IMR-90 (cell line): ENCODE measurements at regions not wholly inside any gene's neighbourhood (a gene's known extent, or its start where the extent isn't known, plus 50 kb on each side); places are given as distances from the start of the nearest gene placed in this dataset.

Experiments used
- ATAC-seq: fragments of 200-7000 bp; cut with Tn5 transposase; 2 replicates; pipeline ENCODE4 v1.9.1; 2020; ENCODE audit warnings: low read depth, mild to moderate bottlenecking, moderate library complexity
- BruUV-seq: library from RNA; stranded (reverse); fragments of 400-500 nt; replicated peaks from 2 replicates; lab custom pipeline; 2021; lab: Mats Ljungman, UMichigan
- CTCF ChIA-PET: fragments of 300-600 bp; formaldehyde crosslinking; extraction: SDS; loops from one replicate; lab custom pipeline; 2021; ENCODE audit warnings: antibody characterized with exemption; lab: Yijun Ruan, JAX
- POLR2A ChIA-PET: fragments of 300-600 bp; sonication (Branson Sonifier 250); formaldehyde crosslinking; loops from one replicate; lab custom pipeline; 2022; ENCODE audit warnings: antibody characterized with exemption; ENCODE audit not compliant: unreplicated experiment; lab: Charles Lee
- DNase-seq: peaks from one replicate; pipeline ENCODE4 v3.0.0; 2013
- H2AFZ ChIP-seq: replicated peaks from 2 replicates; pipeline ENCODE3; 2013; ENCODE audit warnings: low read length, mild to moderate bottlenecking; ENCODE audit not compliant: poor library complexity
- H2AK5ac ChIP-seq: 2 replicates; pipeline ENCODE4 v1.6.1; 2013; ENCODE audit warnings: low read depth, low read length, inconsistent platforms
- H2AK9ac ChIP-seq: replicated peaks from 2 replicates; pipeline ENCODE3; 2013; ENCODE audit warnings: mild to moderate bottlenecking, low read depth, low read length, moderate library complexity; ENCODE audit not compliant: poor library complexity
- H2BK120ac ChIP-seq: 2 replicates; pipeline ENCODE4 v1.6.1; 2013; ENCODE audit warnings: low read depth, low read length, inconsistent platforms
- H2BK15ac ChIP-seq: 3 replicates; pipeline ENCODE4 v1.6.1; 2013; ENCODE audit warnings: low read depth, low read length, inconsistent platforms
- H2BK20ac ChIP-seq: 2 replicates; pipeline ENCODE4 v1.6.1; 2013; ENCODE audit warnings: low read depth, mild to moderate bottlenecking, inconsistent platforms, low read length, moderate library complexity
- H2BK5ac ChIP-seq: 2 replicates; pipeline ENCODE4 v1.6.1; 2013; ENCODE audit warnings: mild to moderate bottlenecking, low read depth, low read length, inconsistent platforms; ENCODE audit not compliant: poor library complexity, severe bottlenecking
- H3K14ac ChIP-seq: replicated peaks from 2 replicates; pipeline ENCODE4 v1.6.1; 2013; ENCODE audit warnings: low read depth, low read length, inconsistent platforms
- H3K18ac ChIP-seq: 2 replicates; pipeline ENCODE4 v1.6.1; 2013; ENCODE audit warnings: low read depth, low read length, control low read depth
- H3K23ac ChIP-seq: 2 replicates; pipeline ENCODE4 v1.6.1; 2013; ENCODE audit warnings: low read depth, low read length, inconsistent platforms
- H3K27ac ChIP-seq: 2 replicates; pipeline ENCODE4 v1.5.1; 2013; ENCODE audit warnings: mild to moderate bottlenecking, control low read depth, low read length; ENCODE audit not compliant: insufficient read depth
- H3K27me3 ChIP-seq: 2 replicates; pipeline ENCODE4 v1.6.1; 2013; ENCODE audit warnings: low read length; ENCODE audit not compliant: control insufficient read depth, insufficient read depth
- H3K36me3 ChIP-seq: 2 replicates; pipeline ENCODE4 v1.6.1; 2013; ENCODE audit warnings: low read length, mixed read lengths; ENCODE audit not compliant: control insufficient read depth, insufficient read depth
- H3K4ac ChIP-seq: 2 replicates; pipeline ENCODE4 v1.6.1; 2013; ENCODE audit warnings: low read depth, low read length, inconsistent platforms
- H3K4me1 ChIP-seq: 2 replicates; pipeline ENCODE4 v1.6.1; 2013; ENCODE audit warnings: low read length, mixed read lengths; ENCODE audit not compliant: control insufficient read depth, insufficient read depth
- H3K4me2 ChIP-seq: 2 replicates; pipeline ENCODE4 v1.6.1; 2013; ENCODE audit warnings: low read depth, mild to moderate bottlenecking, control low read depth, low read length, moderate library complexity
- H3K4me3 ChIP-seq: 2 replicates; pipeline ENCODE4 v1.5.1; 2013; ENCODE audit warnings: low read depth, mild to moderate bottlenecking, control low read depth, low read length, moderate library complexity; ENCODE audit not compliant: insufficient read depth
- H3K56ac ChIP-seq: 2 replicates; pipeline ENCODE4 v1.6.1; 2013; ENCODE audit warnings: low read length, inconsistent platforms; ENCODE audit not compliant: insufficient read depth; ENCODE audit errors: extremely low read depth
- H3K79me1 ChIP-seq, 2 experiments: 2 replicates each; pipeline ENCODE4 v1.6.1; 2013; ENCODE audit warnings: low read length in 2 of 2, inconsistent platforms in 1 of 2, low read depth in 1 of 2
- H3K9ac ChIP-seq: 2 replicates; pipeline ENCODE4 v1.6.1; 2013; ENCODE audit warnings: low read depth, low read length, control low read depth
- H3K9me1 ChIP-seq: 2 replicates; pipeline ENCODE4 v1.6.1; 2013; ENCODE audit warnings: low read length, inconsistent platforms; ENCODE audit not compliant: insufficient read depth
- H3K9me3 ChIP-seq: 2 replicates; pipeline ENCODE4 v1.6.1; 2013; ENCODE audit warnings: low read length; ENCODE audit not compliant: control insufficient read depth, insufficient read depth
- H4K20me1 ChIP-seq: 2 replicates; pipeline ENCODE4 v1.6.1; 2013; ENCODE audit warnings: low read length, inconsistent platforms; ENCODE audit not compliant: insufficient read depth
- H4K5ac ChIP-seq: 2 replicates; pipeline ENCODE4 v1.6.1; 2013; ENCODE audit warnings: mild to moderate bottlenecking, low read depth, low read length, control low read depth
- H4K8ac ChIP-seq, 2 experiments: 2 replicates each; pipeline ENCODE4 v1.6.1; 2013; ENCODE audit warnings: low read depth in 2 of 2, low read length in 2 of 2, control low read depth in 1 of 2, inconsistent platforms in 1 of 2
- H4K91ac ChIP-seq: 2 replicates; pipeline ENCODE4 v1.6.1; 2013; ENCODE audit warnings: low read depth, low read length, inconsistent platforms; ENCODE audit not compliant: insufficient read depth
- CEBPB ChIP-seq: IDR thresholded peaks from 2 replicates; pipeline ENCODE4 v1.6.1; 2012; ENCODE audit warnings: low read depth, low read length, improper control_type of control experiment
- FOS ChIP-seq: fragments of 150-350 bp; IDR thresholded peaks from 2 replicates; pipeline ENCODE4 v1.6.1; 2016; ENCODE audit warnings: low read depth, low read length
- MAFK ChIP-seq: IDR thresholded peaks from 2 replicates; pipeline ENCODE4 v1.6.1; 2012; ENCODE audit warnings: low read depth, low read length, improper control_type of control experiment
- POLR2A ChIP-seq: IDR thresholded peaks from 2 replicates; pipeline ENCODE4 v1.6.1; 2012; ENCODE audit warnings: mild to moderate bottlenecking, low read depth, low read length
- RAD21 ChIP-seq: IDR thresholded peaks from 2 replicates; pipeline ENCODE4 v1.6.1; 2012; ENCODE audit warnings: low read length, improper control_type of control experiment
- SMC3 ChIP-seq: fragments of 150-350 bp; IDR thresholded peaks from 2 replicates; pipeline ENCODE4 v1.6.1; 2016; ENCODE audit warnings: low read depth, mild to moderate bottlenecking, antibody characterized with exemption, low read length, moderate library complexity
- WGBS, 2 experiments: methylation state at CpG; one replicate each; pipeline versions ENCODE4 v1.1.5 to v1.1.7; 2013; ENCODE audit warnings: missing lambda C conversion rate in 2 of 2; ENCODE audit not compliant: insufficient read length in 1 of 2; ENCODE audit errors: extremely low coverage in 2 of 2; 5-methylcytosine and 5-hydroxymethylcytosine counted together
- dilution Hi-C: fragments of 300-500 bp; cut with HindIII; formaldehyde crosslinking; loops from one replicate; pipeline ENCODE4 v1.14.3; 2018; ENCODE audit warnings: low sequenced_read_pairs; ENCODE audit not compliant: unreplicated experiment
- in situ Hi-C: fragments of 300-500 bp; cut with MboI; formaldehyde crosslinking; loops from 3 replicates; pipeline ENCODE4 v1.14.3; 2019; ENCODE audit warnings: low sequenced_read_pairs, inconsistent platforms, mixed read lengths
- intact Hi-C: fragments of 100-400 bp; cut with micrococcal nuclease; formaldehyde crosslinking; loops from 2 replicates; pipeline ENCODE4 v1.10.0; 2022
- TF ChIP-seq, protein P1 (sequence below): conservative IDR thresholded peaks from 2 replicates; pipeline ENCODE4 v1.5.1; 2012; ENCODE audit warnings: mild to moderate bottlenecking, low read depth, low read length, improper control_type of control experiment
- TF ChIP-seq, protein P2 (sequence below): fragments of 150-350 bp; IDR thresholded peaks from 2 replicates; pipeline ENCODE4 v1.6.1; 2016; ENCODE audit warnings: low read depth, mild to moderate bottlenecking, low read length, moderate library complexity, borderline replicate concordance
- TF ChIP-seq, protein P3 (sequence below): fragments of 150-350 bp; IDR thresholded peaks from 2 replicates; pipeline ENCODE4 v1.6.1; 2017; ENCODE audit warnings: mild to moderate bottlenecking, antibody characterized with exemption, low read length, low read depth

DNA sequence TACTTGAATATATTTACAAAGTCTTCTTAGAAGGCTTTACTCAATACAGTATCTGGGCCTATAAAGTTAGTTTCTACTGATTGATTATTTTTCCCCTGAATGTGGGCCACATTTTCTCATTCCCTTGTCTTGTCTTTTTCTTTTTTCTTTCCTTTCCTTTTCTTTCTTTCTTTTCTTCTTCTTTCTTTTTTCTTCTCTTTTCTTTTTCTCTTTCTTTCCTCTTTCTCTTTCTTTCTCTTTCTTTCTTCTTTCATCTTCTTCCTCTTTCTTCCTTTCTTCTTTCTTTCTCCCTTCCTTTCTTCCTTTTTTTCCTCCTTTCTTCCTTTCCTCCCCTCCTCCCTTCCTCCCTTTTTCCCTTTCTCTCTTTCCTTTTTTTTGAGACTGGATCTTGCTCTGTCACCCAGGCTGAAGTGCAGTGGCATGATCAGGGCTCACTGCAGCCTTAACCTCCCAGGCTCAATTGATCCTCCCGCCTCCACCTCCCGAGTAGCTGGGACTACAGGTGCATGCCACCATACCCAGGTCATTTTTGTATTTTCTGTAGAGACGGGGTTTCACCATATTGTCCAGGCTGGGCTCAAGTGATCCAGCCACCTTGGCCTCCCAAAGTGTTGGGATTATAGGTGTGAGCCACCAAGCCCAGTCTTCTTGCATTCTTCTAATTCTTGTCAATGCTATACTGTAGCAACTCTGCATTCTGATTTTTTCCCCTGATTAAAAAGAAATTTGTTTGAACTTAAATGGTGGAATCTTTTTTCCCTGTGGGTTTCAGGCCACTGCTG is 133.1 kb upstream of the FBXO11 start:
- no CpG with 5 or more reads among the region's 3 CpGs for WGBS, 2 experiments
- H3K4ac ChIP-seq, result no peak overlapping the region
- no peak overlapping the region for H3K18ac ChIP-seq
- no peak overlapping the region for H3K4me2 ChIP-seq
- no peak overlapping the region for H2BK120ac ChIP-seq
- H3K14ac ChIP-seq, result no peak overlapping the region
- TF ChIP-seq POLR2A (no peak), RAD21 (no peak), CEBPB (no peak), MAFK (no peak), SMC3 (no peak), FOS (no peak)
- TF ChIP-seq, protein P1, sequence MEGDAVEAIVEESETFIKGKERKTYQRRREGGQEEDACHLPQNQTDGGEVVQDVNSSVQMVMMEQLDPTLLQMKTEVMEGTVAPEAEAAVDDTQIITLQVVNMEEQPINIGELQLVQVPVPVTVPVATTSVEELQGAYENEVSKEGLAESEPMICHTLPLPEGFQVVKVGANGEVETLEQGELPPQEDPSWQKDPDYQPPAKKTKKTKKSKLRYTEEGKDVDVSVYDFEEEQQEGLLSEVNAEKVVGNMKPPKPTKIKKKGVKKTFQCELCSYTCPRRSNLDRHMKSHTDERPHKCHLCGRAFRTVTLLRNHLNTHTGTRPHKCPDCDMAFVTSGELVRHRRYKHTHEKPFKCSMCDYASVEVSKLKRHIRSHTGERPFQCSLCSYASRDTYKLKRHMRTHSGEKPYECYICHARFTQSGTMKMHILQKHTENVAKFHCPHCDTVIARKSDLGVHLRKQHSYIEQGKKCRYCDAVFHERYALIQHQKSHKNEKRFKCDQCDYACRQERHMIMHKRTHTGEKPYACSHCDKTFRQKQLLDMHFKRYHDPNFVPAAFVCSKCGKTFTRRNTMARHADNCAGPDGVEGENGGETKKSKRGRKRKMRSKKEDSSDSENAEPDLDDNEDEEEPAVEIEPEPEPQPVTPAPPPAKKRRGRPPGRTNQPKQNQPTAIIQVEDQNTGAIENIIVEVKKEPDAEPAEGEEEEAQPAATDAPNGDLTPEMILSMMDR, result no peak
- TF ChIP-seq, protein P2, sequence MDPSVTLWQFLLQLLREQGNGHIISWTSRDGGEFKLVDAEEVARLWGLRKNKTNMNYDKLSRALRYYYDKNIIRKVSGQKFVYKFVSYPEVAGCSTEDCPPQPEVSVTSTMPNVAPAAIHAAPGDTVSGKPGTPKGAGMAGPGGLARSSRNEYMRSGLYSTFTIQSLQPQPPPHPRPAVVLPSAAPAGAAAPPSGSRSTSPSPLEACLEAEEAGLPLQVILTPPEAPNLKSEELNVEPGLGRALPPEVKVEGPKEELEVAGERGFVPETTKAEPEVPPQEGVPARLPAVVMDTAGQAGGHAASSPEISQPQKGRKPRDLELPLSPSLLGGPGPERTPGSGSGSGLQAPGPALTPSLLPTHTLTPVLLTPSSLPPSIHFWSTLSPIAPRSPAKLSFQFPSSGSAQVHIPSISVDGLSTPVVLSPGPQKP, result no peak
- TF ChIP-seq, protein P3, sequence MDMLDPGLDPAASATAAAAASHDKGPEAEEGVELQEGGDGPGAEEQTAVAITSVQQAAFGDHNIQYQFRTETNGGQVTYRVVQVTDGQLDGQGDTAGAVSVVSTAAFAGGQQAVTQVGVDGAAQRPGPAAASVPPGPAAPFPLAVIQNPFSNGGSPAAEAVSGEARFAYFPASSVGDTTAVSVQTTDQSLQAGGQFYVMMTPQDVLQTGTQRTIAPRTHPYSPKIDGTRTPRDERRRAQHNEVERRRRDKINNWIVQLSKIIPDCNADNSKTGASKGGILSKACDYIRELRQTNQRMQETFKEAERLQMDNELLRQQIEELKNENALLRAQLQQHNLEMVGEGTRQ, result no peak
- CTCF ChIA-PET, result no interaction called here
- H3K56ac ChIP-seq, result no peak overlapping the region
- no peak overlapping the region for H2AK9ac ChIP-seq
- H4K91ac ChIP-seq, result no peak overlapping the region
- no TSS peak for BruUV-seq
- intact Hi-C loops, result no loop called here
- no peaks in the 10 kb centered on the region for H3K4me1 ChIP-seq
- no peak overlapping the region for H2BK5ac ChIP-seq
- H2BK20ac ChIP-seq, result no peak overlapping the region
- H3K27me3 ChIP-seq, result no peaks in the 10 kb centered on the region
- no peak for DNase-seq
- no peaks in the 10 kb centered on the region for H3K36me3 ChIP-seq
- in situ Hi-C loops, result no loop called here
- H3K23ac ChIP-seq, result no peak overlapping the region
- H3K9me1 ChIP-seq, result no peaks in the 10 kb centered on the region
- no peak overlapping the region for H3K4me3 ChIP-seq
- H3K27ac ChIP-seq, result no peak overlapping the region
- no peak overlapping the region for H3K9ac ChIP-seq
- no peak for ATAC-seq
- H3K79me1 ChIP-seq, result no peaks in the 10 kb centered on the region
- dilution Hi-C loops, result no loop called here
- H4K5ac ChIP-seq, result no peak overlapping the region
- no peak overlapping the region for H2AK5ac ChIP-seq
- H2AFZ ChIP-seq, result no peak overlapping the region
- POLR2A ChIA-PET, result no interaction called here
- no peaks in the 10 kb centered on the region for H3K9me3 ChIP-seq
- H4K20me1 ChIP-seq, result no peaks in the 10 kb centered on the region
- H2BK15ac ChIP-seq, result no peak overlapping the region
- no peak overlapping the region for H4K8ac ChIP-seq
